Transverse colon (tissue), 4 donors: ENCODE measurements at regions not wholly inside any gene's neighbourhood (a gene's known extent, or its start where the extent isn't known, plus 50 kb on each side); places are given as distances from the start of the nearest gene placed in this dataset.

ENCODE experiments used
- POLR2A ChIP-seq: fragments of 450-650 bp; IDR thresholded peaks from one replicate; pipeline ENCODE4 v1.6.1; 2016; ENCODE audit warnings: antibody characterized with exemption, mild to moderate bottlenecking, moderate library complexity
- POLR2AphosphoS5 ChIP-seq, 3 donors: sonication (generic); formaldehyde crosslinking; IDR thresholded peaks; one replicate each; pipeline ENCODE4 v1.6.1; 2016; ENCODE audit warnings: antibody characterized with exemption in 3 of 3
- TF ChIP-seq, protein P1 (sequence below), 5 experiments: fragments of 200-600 bp in 3 of 5; fragments of 450-650 bp in 2 of 5; sonication (generic) in 3 of 5; IDR thresholded peaks; 1 replicate in 2 of 5; 2 replicates in 3 of 5; pipeline ENCODE4 v1.5.1; 2016 to 2017; ENCODE audit warnings: antibody characterized with exemption in 5 of 5, inconsistent platforms in 3 of 5, mild to moderate bottlenecking in 2 of 5, moderate library complexity in 1 of 5

DNA sequence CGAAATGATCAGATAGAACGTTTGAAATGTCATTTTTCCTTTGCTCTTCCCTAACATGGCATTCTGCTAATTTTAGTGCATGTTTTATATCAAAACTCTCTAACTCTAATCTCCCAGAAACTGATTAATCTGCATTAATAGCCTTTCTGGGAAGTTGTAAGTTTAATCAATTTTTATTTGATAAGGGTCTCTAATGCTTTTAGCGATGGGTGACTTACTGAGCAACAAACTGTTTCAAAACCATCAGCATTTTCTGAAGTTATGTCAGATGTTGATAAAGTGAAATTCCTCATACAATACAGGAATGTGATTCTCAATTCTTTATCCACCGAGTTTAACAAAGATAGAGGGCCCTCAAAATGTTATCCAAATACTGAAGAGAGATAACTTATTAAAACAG is 431.6 kb upstream of the CXADR start:
- TF ChIP-seq, protein P1, sequence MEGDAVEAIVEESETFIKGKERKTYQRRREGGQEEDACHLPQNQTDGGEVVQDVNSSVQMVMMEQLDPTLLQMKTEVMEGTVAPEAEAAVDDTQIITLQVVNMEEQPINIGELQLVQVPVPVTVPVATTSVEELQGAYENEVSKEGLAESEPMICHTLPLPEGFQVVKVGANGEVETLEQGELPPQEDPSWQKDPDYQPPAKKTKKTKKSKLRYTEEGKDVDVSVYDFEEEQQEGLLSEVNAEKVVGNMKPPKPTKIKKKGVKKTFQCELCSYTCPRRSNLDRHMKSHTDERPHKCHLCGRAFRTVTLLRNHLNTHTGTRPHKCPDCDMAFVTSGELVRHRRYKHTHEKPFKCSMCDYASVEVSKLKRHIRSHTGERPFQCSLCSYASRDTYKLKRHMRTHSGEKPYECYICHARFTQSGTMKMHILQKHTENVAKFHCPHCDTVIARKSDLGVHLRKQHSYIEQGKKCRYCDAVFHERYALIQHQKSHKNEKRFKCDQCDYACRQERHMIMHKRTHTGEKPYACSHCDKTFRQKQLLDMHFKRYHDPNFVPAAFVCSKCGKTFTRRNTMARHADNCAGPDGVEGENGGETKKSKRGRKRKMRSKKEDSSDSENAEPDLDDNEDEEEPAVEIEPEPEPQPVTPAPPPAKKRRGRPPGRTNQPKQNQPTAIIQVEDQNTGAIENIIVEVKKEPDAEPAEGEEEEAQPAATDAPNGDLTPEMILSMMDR (IDR thresholded peaks at IDR 0.05), result no peak
- TF ChIP-seq POLR2AphosphoS5 (IDR thresholded peaks at IDR 0.05) (no peak), POLR2A (no peak)
